GM19468 (cell line): ENCODE measurements at regions not wholly inside any gene's neighbourhood (a gene's known extent, or its start where the extent isn't known, plus 50 kb on each side); places are given as distances from the start of the nearest gene placed in this dataset.
"Not testable (repeated sequence)": the region's sequence is repeated elsewhere in the genome, so short reads cannot be mapped to it uniquely, and the experiment has no call there.

ENCODE experiments used
- ATAC-seq: cut with Tn5 transposase; IDR thresholded peaks from one replicate; pipeline ENCODE4 v1.9.1; 2021; ENCODE audit warnings: mild to moderate bottlenecking, moderate library complexity, moderate number of reproducible peaks; ENCODE audit not compliant: unreplicated experiment; ENCODE audit errors: extremely low read depth

DNA sequence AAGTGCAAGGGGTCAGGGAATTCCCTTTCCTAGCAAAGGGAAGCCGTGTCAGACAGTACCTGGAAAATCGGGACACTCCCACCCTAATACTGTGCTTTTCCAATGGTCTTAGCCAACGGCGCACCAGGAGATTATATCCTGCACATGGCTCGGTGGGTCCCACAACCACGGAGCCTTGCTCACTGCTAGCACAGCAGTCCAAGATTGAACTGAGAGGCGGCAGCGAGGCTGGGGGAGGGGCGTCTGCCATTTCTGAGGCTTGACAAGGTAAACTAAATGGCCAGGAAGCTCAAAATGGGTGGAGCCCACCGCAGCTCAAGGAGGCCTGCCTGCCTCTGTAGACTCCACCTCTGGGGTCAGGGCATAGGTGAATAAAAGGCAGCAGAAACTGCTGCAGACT is 76.5 kb upstream of the LINC00632 start:
- not testable (repeated sequence) for ATAC-seq

DNA sequence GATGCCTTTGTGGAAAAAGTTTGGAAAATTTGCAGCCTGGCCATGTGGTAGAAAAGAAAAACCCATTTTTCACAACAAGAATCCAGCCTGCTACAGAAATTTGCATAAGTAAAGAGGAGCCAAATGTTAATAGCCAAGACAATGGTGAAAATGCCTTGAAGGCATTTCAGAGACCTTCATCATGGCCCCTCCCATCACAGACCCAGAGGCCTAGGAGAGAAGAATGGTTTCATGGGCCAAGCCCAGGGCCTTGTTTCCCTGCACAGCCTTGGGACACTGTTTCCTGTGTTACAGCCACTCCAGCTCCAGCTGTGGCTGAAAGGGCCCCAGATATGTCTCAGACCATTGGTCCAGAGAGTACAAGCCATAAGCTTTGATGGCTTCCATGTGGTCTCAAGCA is 101.4 kb upstream of the LINC00632 start:
- no peak for ATAC-seq

DNA sequence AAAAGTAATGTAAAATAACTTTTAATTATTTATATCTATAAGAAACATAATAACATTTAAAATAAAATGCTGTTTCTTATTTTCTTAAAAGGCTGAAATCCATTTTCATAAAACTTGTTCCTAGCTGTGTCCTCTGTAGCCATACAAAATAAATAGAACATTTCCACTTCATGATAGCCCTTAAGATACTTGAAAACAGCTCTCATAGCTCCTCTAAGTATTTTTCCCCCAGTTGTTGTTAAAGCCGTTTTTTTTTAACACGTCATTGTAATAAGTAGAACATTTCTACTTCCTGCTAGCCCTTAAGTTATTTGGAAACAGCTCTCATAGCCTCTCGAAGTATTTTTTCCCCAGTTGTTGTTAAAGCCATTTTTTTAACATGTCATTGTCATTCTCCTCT is 97.3 kb upstream of the SOX3 start:
- ATAC-seq = no peak

DNA sequence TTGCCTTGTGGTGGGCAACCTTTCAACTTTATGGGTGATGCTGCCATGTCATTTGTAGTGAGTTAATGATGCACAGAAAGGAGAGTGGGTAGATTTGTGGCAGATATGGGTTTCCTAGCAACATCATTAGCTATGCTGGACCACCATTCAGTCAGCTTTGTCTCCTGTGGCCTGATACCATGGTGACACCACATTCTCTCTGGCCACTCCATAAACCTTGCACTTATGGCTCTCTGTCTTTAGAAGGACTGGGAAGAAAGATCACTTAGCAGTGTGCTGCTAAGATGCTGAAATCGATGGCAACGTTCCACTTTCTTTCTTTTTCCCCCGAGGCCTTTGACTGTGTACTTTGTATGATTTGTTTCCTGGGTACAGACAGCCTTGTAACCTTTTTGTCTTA is 95.0 kb upstream of the SOX3 start:
- no peak for ATAC-seq

DNA sequence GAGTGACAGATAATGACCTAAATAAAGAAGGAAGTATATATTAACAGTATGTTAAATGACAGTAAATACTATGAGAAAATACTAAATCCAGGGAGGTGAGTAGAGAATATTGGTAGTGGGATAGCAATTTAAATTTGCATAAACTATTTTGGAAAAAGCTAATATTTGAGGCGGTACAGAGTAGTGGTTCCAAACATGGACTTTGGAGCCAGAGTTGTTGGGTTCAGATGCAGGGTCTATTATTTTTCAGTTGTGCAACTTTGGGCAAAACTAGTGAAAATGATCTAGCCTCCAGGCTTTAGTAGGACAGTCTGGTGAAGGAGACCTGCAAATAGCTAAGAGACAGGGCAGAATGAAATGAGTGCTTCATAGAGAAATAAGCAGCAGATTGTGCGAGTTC is 84.8 kb upstream of the SOX3 start:
- no peak for ATAC-seq

DNA sequence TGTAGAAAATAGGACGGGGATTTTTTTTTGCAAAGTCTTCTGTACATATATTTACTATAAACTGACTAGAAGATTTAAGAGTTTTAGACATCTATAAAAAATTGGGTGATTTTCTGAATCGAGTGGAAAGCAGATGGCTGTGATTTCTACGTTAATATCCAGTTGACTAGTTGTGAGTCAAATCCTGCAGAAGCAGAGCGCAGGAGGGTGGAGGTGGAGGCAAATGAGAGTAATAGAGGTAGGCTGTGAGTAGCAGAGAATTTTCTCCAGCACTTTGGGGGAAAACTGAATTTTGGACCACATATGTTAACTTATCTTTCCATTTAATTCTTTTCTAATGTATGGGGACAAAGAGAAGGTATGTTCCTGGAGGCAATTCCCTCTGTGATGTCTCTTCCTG is 82.1 kb upstream of the SOX3 start:
- no peak for ATAC-seq

DNA sequence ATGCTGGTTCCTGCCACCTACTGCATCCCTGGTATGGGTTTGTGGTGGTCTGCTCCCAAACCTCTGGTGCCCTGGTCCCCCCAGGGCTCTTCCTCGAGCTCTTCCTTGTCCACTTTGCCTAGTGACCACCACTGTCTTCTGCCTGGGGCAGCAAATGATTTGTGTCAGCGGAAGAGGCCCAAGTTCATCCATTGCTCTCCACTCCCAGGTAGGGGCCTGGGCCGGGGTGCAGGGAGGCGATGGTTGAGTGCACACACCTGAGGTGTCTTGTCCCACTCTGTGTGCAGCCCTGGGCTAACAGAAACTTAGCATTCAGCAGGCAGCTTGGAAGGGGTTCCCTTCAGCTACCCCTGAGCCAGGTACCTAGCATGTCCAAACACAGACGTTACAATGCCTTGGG is 75.6 kb upstream of the SOX3 start:
- ATAC-seq = no peak

DNA sequence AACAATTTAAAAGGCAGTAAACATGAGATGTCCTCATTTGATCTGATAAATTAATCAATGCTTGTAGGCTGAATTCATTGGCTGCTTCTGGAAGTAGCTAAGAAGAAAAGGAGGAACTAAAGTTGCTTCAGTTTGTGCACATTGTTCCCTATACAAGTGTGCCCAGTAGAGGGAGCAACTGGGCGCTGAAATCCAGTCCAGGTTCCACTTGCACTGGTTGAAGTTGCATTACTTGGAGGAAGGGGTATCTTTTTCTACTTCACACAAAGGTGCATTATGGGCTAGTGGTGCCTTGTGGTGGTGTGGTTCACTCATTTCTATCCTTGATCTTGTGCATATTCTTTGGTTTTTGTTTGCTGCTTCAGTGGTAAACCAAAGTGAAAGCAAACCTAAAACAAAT is 67.9 kb upstream of the SOX3 start:
- peak; percentile 77 for ATAC-seq

DNA sequence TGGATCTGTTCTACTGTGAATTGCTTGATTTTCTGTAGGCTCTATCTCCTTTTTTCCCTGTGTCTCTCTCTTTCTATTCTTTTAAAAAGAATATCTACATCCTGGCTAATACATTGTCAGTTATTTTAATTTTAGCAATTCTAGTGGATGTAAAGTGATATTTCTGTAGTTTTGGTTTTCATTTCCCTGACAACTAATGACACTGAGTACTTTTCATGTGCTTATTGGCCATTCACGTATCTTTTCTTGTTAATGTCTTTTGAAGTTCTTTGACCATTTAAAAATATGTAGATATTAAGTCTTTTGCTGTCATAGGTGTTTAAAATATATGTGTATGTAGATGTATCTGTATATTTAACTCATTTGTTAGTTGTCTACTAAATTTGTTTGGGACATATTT is 59.0 kb upstream of the SOX3 start:
- ATAC-seq = no peak
